Cardiac muscle cell (in vitro differentiated cells and primary cell): ENCODE measurements at regions not wholly inside any gene's neighbourhood (a gene's known extent, or its start where the extent isn't known, plus 50 kb on each side); places are given as distances from the start of the nearest gene placed in this dataset.

Experiments
- DNase-seq, 2 donors: peaks; one replicate each; pipeline versions ENCODE4 v3.0.0 to v3.0.0-alpha.2; 2010 to 2017; ENCODE audit warnings: low read depth in 1 of 2, low spot score in 1 of 2
- H3K27ac ChIP-seq: fragments of 200-600 bp; sonication (generic); 2 replicates; pipeline ENCODE4 v1.5.1; 2016
- H3K27me3 ChIP-seq: fragments of 200-600 bp; sonication (generic); 2 replicates; pipeline ENCODE4 v1.6.0; 2016; ENCODE audit warnings: control low read depth
- H3K36me3 ChIP-seq: fragments of 200-600 bp; sonication (generic); 2 replicates; pipeline ENCODE4 v1.5.1; 2016; ENCODE audit warnings: control low read depth
- H3K4me1 ChIP-seq: fragments of 200-600 bp; sonication (generic); 2 replicates; pipeline ENCODE4 v1.8.1; 2017; ENCODE audit warnings: low read depth, mild to moderate bottlenecking, mixed run types
- H3K4me3 ChIP-seq: fragments of 200-600 bp; sonication (generic); 2 replicates; pipeline ENCODE4 v1.5.1; 2016; ENCODE audit warnings: mild to moderate bottlenecking
- H3K9me3 ChIP-seq: fragments of 200-600 bp; sonication (generic); 2 replicates; pipeline ENCODE4 v1.5.1; 2017; ENCODE audit warnings: low read depth, mild to moderate bottlenecking, control low read depth
- TF ChIP-seq, protein P1 (sequence below): IDR thresholded peaks from 2 replicates; pipeline ENCODE4 v1.5.1; 2012; ENCODE audit warnings: low read depth, mild to moderate bottlenecking, low read length

DNA sequence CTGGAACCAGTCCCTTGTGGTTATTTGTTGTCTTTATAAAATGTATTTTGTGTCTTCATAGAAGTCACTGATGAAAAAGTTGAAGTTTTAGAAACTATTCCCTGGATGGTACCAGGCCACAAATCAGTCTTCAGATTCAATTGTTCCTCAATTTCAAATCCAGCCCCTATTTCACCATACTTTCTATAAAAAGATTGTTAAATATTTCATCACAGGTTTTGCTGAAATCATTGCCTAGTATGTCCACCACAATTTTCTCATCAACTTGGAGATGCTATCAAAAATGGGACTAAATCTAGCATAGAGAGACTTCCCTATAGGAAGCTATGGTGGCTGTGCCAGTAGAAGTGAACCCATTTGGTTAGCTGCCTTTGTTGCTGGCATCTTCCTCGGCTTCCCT, 118.5 kb downstream of the RAB18 start:
- Histone ChIP-seq H3K27ac (no peak overlapping the region), H3K4me1 (no peaks in the 10 kb centered on the region), H3K36me3 (no peaks in the 10 kb centered on the region), H3K9me3 (no peaks in the 10 kb centered on the region), H3K4me3 (no peak overlapping the region), H3K27me3 (no peaks in the 10 kb centered on the region)
- TF ChIP-seq, protein P1, sequence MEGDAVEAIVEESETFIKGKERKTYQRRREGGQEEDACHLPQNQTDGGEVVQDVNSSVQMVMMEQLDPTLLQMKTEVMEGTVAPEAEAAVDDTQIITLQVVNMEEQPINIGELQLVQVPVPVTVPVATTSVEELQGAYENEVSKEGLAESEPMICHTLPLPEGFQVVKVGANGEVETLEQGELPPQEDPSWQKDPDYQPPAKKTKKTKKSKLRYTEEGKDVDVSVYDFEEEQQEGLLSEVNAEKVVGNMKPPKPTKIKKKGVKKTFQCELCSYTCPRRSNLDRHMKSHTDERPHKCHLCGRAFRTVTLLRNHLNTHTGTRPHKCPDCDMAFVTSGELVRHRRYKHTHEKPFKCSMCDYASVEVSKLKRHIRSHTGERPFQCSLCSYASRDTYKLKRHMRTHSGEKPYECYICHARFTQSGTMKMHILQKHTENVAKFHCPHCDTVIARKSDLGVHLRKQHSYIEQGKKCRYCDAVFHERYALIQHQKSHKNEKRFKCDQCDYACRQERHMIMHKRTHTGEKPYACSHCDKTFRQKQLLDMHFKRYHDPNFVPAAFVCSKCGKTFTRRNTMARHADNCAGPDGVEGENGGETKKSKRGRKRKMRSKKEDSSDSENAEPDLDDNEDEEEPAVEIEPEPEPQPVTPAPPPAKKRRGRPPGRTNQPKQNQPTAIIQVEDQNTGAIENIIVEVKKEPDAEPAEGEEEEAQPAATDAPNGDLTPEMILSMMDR: no peak
- no peak for DNase-seq
